ENCODE measurements at regions not wholly inside any gene's neighbourhood (a gene's known extent, or its start where the extent isn't known, plus 50 kb on each side); places are given as distances from the start of the nearest gene placed in this dataset.

DNA sequence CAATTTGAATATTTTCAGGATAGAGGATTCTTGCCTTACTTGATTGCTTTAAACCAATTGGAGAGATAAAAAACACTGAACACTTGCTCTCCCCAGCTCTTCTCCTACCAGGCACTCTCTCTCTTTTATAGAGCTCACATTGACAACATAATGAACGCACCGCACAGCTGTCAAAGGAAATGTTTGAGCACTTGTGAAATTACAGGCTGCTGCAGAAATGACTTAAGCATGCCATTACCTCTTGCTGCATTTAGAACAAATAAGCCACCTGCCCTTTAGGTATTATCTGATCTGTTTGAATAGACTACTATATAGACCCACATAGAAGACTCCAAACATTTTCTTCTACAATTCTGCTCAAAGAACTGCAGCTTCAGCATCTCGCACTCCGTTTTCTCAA lies 227.7 kb downstream of the C4orf33 start:
- no peaks in the 10 kb centered on the region for H3K9me2 ChIP-seq (replicated peaks; ENCODE audit: insufficient read depth)
- H3K4me1 ChIP-seq (ENCODE audit: insufficient read depth): no peaks in the 10 kb centered on the region
- no peak overlapping the region for H3K27ac ChIP-seq
- H3K4me2 ChIP-seq: no peak overlapping the region
- DNase-seq (ENCODE audit: low spot score): no peak
- no peaks in the 10 kb centered on the region for H4K20me1 ChIP-seq (ENCODE audit: insufficient read depth, poor library complexity, severe bottlenecking)
- 57% methylated on average over 4 of the region's 4 CpGs for WGBS (ENCODE audit: low lambda C conversion rate, missing lambda C conversion rate)
- no peaks in the 10 kb centered on the region for H3K9me3 ChIP-seq (ENCODE audit: low read depth)
- H3K36me3 ChIP-seq (replicated peaks; ENCODE audit: insufficient read depth, low read depth): no peaks in the 10 kb centered on the region
- no peak overlapping the region for H2AFZ ChIP-seq
- H3K4me3 ChIP-seq: no peak overlapping the region
- peaks cover 3% of the 10 kb centered on the region for H3K27me3 ChIP-seq
- H3K79me2 ChIP-seq: no peaks in the 10 kb centered on the region
- TF ChIP-seq EZH2 (IDR thresholded peaks at IDR 0.05; ENCODE audit: borderline replicate concordance): no peak
- no peak for TF ChIP-seq EZH2phosphoT487 (IDR thresholded peaks at IDR 0.05; ENCODE audit: low read depth, severe bottlenecking, unreplicated experiment)
- no peak for TF ChIP-seq CTCF (IDR thresholded peaks at IDR 0.05; ENCODE audit: poor library complexity)

DNA sequence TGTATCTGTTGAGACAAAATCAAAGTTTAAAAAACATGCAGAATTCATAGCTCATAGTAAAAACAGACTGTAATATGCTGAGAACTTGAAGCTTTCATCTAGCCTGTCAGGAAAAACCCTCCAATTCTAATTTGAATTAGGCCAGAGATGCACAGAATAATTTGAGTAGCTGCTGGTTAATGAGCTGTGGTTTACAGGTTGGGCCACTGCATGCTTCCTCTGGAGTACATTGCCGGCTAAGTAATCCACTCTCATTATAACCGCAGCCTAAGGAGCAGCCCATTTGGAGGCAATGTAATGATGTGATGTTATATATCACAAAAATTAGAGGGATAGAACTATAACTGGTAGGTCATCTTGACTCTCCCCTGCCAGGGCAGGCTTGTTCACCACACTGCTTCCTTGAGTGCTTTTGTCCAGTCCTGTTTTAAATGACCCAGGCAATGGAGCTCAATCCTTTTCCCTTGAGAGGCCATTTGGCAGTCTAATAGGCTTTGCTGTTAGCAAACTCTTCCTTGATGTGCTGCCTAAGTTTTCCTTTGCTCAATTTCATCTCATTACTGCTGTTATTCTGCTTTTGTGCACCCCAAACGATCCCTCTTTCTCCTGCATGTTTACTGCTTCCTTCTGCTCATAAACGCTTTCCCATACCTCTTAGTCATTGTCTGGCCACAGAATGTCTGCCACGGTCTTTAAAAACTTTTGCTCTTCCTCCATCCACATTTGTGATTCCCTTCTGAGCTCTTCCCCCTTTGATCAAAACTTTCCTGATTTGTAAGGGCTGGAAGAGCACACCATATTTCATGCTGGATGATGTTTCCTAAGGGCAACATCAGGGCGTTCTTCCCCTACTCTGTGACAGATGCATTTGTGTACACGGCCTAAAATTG lies 230.9 kb downstream of the C4orf33 start:
- 58% methylated on average over 7 of the region's 7 CpGs for WGBS (ENCODE audit: low lambda C conversion rate, missing lambda C conversion rate)
- H3K4me1 ChIP-seq (ENCODE audit: insufficient read depth): no peaks in the 10 kb centered on the region

DNA sequence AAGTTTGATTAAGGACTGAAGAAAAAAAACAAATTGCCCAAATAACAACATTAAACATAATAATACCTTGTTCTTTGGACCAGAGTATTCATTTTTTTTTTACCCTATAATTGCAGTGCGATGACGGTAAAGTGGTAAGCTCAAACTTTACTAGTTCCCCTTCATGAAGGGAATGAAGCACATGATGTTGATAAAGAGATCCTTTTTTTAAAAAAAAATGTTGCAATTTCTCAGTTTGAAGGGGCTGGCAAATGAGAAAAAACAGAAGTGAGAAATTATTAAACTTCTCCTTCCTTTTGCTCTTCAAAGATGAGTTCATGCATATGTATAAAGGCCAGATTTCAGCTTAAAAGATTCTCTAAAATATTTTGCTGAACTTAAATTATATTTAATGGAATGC lies 231.7 kb downstream of the C4orf33 start:
- H3K27ac ChIP-seq: no peak overlapping the region
- H3K9me2 ChIP-seq (replicated peaks; ENCODE audit: insufficient read depth): no peaks in the 10 kb centered on the region
- H3K4me2 ChIP-seq: no peak overlapping the region
- H3K4me3 ChIP-seq: no peak overlapping the region
- no peak for DNase-seq (ENCODE audit: low spot score)
- peaks cover 3% of the 10 kb centered on the region for H3K27me3 ChIP-seq
- 94% methylated on average over 2 of the region's 2 CpGs for WGBS (ENCODE audit: low lambda C conversion rate, missing lambda C conversion rate)
- H4K20me1 ChIP-seq (ENCODE audit: insufficient read depth, poor library complexity, severe bottlenecking): no peaks in the 10 kb centered on the region
- H3K36me3 ChIP-seq (replicated peaks; ENCODE audit: insufficient read depth, low read depth): no peaks in the 10 kb centered on the region
- H2AFZ ChIP-seq: no peak overlapping the region
- no peaks in the 10 kb centered on the region for H3K4me1 ChIP-seq (ENCODE audit: insufficient read depth)
- no peaks in the 10 kb centered on the region for H3K79me2 ChIP-seq
- no peaks in the 10 kb centered on the region for H3K9me3 ChIP-seq (ENCODE audit: low read depth)
- TF ChIP-seq CTCF (IDR thresholded peaks at IDR 0.05; ENCODE audit: poor library complexity): no peak
- no peak for TF ChIP-seq EZH2 (IDR thresholded peaks at IDR 0.05; ENCODE audit: borderline replicate concordance)
- TF ChIP-seq EZH2phosphoT487 (IDR thresholded peaks at IDR 0.05; ENCODE audit: low read depth, severe bottlenecking, unreplicated experiment): no peak

More for the DNA sequence above, 230.9 kb downstream of the C4orf33 start:
- TF ChIP-seq EZH2phosphoT487 (IDR thresholded peaks at IDR 0.05; ENCODE audit: low read depth, severe bottlenecking, unreplicated experiment) (no peak), EZH2 (IDR thresholded peaks at IDR 0.05; ENCODE audit: borderline replicate concordance) (no peak)
- Histone ChIP-seq H4K20me1 (ENCODE audit: insufficient read depth, poor library complexity, severe bottlenecking) (no peaks in the 10 kb centered on the region), H3K27me3 (peaks cover 3% of the 10 kb centered on the region), H3K9me2 (replicated peaks; ENCODE audit: insufficient read depth) (no peaks in the 10 kb centered on the region), H3K27ac (no peak overlapping the region), H3K4me2 (no peak overlapping the region), H3K36me3 (replicated peaks; ENCODE audit: insufficient read depth, low read depth) (no peaks in the 10 kb centered on the region), H3K4me3 (no peak overlapping the region), H2AFZ (no peak overlapping the region), H3K9me3 (ENCODE audit: low read depth) (no peaks in the 10 kb centered on the region), H3K79me2 (no peaks in the 10 kb centered on the region)
- DNase-seq (ENCODE audit: low spot score): no peak

GRCh38 chr4:129328162-129328561 lies 232.2 kb downstream of the C4orf33 start:
- Histone ChIP-seq H3K4me3 (no peak overlapping the region), H3K4me2 (no peak overlapping the region), H2AFZ (no peak overlapping the region), H3K4me1 (ENCODE audit: insufficient read depth) (no peaks in the 10 kb centered on the region), H3K9me2 (replicated peaks; ENCODE audit: insufficient read depth) (no peaks in the 10 kb centered on the region), H3K79me2 (no peaks in the 10 kb centered on the region), H3K9me3 (ENCODE audit: low read depth) (no peaks in the 10 kb centered on the region), H3K27me3 (no peaks in the 10 kb centered on the region), H3K36me3 (replicated peaks; ENCODE audit: insufficient read depth, low read depth) (no peaks in the 10 kb centered on the region), H4K20me1 (ENCODE audit: insufficient read depth, poor library complexity, severe bottlenecking) (no peaks in the 10 kb centered on the region), H3K27ac (no peak overlapping the region)
- WGBS (ENCODE audit: low lambda C conversion rate, missing lambda C conversion rate): 70% methylated on average over 3 of the region's 3 CpGs
- TF ChIP-seq EZH2phosphoT487 (IDR thresholded peaks at IDR 0.05; ENCODE audit: low read depth, severe bottlenecking, unreplicated experiment) (no peak), EZH2 (IDR thresholded peaks at IDR 0.05; ENCODE audit: borderline replicate concordance) (no peak), CTCF (IDR thresholded peaks at IDR 0.05; ENCODE audit: poor library complexity) (no peak)
- DNase-seq (ENCODE audit: low spot score): no peak

Measured in hepatocyte (in vitro differentiated cells).